Medulla oblongata (tissue), 1 donor: ENCODE measurements at regions not wholly inside any gene's neighbourhood (a gene's known extent, or its start where the extent isn't known, plus 50 kb on each side); places are given as distances from the start of the nearest gene placed in this dataset.
"Not testable (repeated sequence)": the region's sequence is repeated elsewhere in the genome, so short reads cannot be mapped to it uniquely, and the experiment has no call there.

ENCODE experiments used
- DNase-seq: peaks from one replicate; pipeline ENCODE4 v3.0.0-alpha.2; 2015; ENCODE audit errors: extremely low spot score

DNA sequence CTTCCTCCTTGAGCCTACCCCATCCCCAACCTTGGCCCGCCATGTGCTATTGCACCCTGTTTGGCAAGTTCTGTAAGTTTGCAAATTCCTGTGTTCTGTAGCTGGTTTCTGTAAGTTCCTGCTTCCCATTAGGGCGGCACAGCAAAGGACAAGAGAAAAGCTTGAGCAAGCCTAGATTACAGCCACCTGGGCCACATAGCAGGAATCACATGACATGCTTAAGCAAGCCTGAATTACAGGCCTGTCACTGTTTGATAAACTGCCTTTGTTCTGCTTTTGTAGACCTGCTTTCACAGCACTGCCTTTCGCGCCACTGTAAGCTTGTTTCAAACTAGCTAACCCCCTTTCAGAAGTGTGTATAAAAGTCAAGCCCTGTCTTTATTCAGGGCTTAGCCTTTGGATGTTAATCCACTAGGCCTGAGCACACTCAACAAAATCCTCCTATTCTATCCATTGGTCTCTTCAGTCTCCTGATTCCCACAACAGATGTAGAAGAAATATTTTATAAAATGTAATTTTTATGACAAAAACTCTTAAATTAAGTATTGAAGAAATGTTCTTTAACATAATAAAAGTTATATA, 906.8 kb upstream of the NDST4 start:
- no peak for DNase-seq

DNA sequence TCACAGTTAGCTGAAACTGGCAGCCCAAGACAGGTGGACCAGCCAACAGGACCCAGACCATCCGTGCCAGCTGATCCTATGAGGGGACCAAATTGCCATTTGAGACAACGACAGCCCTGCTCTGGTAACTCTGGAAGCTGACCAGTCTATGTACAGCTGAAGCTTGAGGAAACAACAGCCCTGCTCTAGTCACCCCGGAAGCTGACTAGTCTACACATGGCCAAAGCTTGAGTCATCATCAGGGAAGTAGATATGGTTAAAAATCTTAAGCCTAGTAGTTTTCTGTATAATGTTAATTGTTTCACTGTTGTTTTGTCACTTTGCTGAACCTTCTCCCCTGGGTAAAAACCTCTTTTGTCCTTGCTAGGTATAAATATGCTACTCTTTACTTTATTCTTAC, 905.4 kb upstream of the NDST4 start:
- DNase-seq = no peak

DNA sequence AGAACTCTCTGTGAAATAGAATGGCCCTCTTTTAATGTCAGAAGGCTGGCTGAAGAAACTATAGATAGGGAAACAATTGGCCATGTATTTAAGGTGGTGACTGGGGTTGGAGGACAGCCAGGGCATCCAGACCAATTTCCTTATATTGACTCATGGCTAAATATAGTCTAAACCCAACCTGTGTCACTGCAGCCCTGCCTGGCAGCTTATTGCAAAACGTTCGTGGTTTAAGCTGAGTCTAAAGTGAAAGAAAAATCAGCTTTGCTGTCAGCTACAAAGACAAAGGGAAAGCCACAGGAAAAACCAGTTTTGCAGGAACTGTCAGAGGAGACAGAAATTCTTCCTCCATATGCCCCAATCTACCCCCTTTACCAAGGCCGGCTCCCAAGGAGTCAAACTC, 902.8 kb upstream of the NDST4 start:
- DNase-seq = no peak

DNA sequence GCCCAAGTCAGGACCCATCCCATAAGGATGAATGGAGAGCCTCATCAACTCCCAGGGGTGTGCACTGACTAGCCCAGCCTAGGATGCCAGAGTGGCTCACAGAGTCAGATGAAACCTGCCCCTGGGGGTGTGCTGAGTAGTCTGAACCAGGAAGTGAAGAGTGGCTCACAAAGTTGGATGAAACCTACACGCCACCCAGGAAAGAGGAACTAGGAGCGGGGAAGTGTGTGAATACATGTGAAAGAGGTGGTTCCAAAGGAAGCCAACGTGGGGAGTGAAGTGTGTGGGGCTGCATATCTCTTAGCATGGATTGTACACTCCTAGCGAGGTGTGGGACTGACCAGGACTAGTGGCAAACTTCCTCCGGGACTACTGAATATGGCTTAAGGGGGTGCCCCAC, 902.1 kb upstream of the NDST4 start:
- DNase-seq = no peak

DNA sequence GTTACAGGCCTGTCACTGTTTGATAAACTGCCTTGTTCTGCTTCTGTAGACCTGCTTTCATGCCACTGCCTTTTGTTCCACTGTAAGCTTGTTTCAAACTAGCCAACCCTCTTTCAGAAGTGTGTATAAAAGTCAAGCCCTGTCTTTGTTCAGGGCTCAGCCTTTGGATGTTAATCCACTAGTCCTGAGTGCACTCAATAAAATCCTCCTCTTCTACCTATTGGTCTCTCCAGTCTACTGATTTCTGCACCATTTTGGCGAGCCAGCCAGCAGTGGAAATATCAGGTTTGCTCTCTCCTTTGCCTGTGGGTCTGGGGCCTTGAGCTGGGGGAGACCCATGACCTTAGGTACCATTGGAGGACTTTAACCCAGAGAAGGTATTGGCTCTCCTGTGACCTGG, 901.6 kb upstream of the NDST4 start:
- no peak for DNase-seq

DNA sequence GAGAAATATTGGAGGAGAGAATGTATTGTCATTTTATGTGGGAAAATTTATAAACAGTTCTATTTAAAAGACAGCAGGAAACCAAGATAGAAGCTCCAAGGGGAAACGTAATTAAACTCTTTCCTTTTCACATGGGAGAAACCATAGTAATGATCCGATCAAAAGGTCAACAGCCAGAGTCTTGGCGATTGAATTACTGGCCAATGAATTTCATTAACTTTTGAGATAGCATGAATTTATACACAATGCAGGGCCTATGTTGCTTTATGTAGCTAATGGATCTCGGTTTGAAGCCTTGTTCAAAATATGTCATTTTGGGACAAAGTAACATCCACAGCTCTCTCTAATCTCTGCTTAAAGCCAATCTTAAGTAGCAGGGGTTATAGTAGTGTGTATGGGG, 897.5 kb upstream of the NDST4 start:
- no peak for DNase-seq

DNA sequence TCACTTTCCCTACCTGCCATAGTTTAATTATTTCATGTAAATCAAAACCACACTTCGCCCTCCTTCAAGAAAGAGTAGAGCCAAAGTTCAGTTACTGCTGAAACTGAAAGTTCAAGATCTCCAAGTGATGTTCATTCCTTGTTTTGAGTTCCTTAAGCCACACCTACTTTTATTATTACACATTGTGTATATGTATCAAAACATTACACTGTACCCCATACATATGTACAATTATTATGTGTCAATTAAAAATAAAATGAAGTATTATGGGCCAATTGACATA, 892.3 kb upstream of the NDST4 start:
- no peak for DNase-seq

DNA sequence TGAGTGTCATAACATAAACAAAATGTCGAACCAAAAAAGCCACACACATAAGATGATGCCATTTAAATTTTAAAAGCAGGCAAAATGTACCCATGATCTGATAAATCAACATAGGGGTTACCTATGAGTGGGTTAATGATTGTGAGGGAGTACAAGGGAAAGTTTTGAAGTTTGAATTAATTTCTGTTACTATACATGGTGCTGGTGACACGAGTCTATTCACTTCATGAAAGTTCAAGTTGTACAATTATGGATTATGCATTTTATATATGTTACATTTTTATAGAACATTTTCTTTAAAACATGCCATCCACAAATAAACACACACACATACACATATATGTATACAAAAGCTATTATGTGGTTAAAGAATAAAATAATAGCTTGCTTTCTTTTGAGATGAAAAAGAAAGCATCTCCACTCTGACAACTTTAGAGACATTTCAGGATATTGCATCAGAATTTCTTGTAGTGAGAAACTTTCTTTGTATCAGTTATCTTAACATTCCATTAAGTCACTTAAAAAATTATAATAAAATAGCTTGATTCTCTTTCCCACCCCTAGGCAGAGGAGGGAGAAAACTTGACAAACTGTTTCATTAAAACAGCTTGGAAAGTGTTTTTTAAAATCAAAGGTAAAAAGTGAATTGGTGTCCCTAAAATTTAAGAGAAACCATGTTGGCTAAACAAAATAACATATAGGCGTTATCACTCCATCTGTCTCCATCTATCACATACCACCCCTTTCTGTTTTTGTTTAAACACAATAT, 891.8 kb upstream of the NDST4 start:
- no peak for DNase-seq

DNA sequence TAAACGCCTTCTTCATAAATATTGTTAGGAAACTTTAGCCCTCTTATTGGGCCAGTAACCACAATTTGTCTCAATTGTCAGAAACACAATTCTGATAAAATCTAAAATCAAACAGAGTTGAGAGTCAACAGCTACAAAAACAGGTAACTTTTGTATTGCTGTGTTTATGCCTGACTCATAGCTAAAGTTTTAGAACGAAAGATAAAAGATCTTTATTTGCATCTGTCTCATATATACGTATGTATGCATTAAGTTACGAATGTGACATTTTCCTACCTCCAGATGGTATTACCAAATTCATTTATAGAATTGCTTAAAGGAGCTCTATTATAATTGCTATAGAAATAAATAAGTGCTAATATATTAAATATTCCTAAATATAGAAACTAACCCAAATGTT, 887.9 kb upstream of the NDST4 start:
- no peak for DNase-seq

DNA sequence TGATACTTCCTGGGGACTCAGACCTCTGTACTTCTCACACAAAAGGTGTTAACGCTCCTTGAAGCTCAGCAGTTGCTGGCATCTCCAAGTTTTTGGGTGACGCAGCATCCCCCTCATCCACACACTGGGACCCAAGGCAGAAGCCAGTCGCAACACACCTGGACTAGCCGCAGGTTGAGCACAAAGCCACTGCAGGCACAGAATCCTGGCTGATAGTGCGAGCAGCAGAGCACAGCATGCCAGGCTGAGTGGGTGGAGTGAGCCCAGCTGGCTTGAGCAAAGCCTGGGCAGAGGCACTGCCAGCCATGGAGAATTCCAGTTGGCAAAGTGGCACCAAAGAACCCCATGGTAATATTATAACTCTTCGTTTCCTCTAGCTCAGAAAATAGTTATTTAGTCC, 873.2 kb upstream of the NDST4 start:
- DNase-seq = no peak

DNA sequence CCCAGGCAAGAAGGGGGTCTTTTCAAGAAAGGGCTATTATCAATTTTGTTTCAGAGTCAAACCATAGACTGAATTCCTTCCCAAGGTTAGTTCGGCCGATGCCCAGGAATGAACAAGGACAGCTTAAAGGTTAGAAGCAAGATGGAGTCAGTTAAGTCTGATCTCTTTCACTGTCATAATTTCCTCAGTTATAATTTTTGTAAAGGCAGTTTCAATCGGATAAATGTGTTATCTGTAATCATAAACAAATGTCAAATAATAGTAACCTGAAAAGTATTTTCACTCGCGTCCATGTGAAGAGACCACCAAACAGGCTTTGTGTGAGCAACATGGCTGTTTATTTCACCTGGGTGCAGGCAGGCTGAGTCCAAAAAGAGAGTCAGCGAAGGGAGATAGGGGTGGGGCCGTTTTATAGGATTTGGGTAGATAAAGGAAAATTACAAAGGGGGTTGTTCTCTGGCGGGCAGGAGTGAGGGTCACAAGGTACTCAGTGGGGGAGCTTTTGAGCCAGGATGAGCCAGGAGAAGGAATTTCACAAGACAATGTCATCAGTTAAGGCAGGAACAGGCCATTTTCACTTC, 862.1 kb upstream of the NDST4 start:
- not testable (repeated sequence) for DNase-seq

DNA sequence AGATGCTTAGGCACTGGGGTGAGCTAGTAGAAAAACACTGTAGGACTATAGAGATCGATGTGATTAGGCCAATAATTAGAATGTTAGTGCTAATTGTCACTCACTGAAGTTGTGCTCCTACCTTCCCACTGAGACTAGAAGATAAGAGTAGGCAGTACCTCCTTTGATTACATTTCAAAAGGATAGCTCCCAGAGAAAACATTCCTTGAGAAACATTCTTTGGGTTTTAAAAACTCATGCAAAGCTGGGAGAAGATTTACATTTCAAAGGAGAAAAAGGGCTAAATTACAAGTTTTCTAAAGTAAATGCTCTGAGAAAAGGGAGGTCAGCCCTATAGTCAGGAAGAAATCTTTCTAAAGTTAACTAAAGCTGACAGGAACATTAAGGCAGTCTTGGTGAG, 860.3 kb upstream of the NDST4 start:
- no peak for DNase-seq

DNA sequence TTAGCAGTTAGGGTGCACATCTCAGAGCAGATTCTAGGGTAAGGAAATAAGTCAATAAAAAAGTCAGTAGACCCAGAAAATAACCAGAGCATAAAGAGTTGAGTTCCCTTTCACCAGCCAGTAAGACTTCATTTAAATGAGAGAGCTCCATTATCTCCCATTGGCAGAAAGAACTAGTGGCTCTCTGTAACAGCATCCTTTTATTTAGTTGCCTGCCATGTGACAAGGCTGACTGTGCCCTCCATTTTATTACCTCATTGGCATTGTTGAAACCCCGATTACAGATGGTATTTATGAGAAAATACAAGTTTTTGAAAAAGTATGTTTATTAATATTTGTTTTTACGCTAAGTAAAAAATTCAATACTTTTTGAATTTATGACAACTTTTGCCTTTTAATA, 859.5 kb upstream of the NDST4 start:
- DNase-seq = no peak

DNA sequence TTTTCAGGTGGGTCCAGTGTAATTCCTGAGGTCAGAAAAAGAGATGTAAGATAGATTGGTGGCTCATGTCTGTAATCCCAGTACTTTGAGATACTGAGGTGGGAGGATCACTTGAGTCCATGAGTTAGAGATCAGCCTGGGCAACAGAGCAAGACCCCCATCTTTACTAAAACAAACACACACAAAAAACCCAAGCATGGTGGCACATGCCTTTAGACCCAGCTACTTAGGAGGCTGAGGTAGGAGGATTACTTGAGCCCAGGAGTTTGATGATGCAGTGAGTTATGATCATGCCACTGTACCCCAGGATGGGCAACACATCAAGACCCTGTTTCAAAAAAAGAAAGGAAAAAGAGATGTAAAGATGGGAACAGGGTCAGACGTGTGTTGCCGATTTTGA, 857.4 kb upstream of the NDST4 start:
- DNase-seq = no peak

DNA sequence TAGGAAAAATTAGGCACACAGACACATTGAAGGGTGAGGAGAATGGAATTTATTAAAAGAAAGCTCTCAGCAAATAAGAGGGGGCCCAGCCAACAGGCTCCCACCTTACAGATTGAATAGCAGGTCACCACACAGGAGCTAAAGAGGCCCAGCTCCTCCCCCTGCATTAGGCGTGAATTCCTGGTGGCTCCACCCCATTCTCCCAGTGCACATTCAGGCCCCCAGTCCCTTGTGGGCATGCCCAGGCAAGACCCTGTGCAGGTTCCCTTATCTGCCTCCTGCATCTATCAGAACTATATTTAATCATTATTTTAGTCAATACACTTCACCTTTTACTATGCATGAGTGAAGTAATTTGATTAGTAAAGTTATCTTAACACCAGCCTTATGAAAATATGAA, 856.3 kb upstream of the NDST4 start:
- DNase-seq = no peak

DNA sequence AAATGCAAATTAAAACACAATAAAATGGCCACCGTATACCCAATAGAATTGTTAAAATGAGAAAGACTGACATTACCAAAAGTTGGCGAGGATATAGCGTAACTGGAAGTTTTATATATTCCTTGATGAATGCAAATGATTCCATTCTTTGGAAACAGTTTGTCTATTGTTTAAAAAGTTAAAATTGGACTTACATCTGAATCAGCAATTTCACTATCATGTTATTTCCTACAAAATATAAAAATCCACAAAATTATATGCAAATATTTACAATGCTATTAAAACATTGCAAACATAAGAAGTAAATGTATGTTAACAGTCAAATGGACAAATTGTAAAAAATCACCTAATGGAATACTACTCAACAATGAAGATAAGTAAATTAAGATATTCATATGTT, 852.2 kb upstream of the NDST4 start:
- DNase-seq = no peak

DNA sequence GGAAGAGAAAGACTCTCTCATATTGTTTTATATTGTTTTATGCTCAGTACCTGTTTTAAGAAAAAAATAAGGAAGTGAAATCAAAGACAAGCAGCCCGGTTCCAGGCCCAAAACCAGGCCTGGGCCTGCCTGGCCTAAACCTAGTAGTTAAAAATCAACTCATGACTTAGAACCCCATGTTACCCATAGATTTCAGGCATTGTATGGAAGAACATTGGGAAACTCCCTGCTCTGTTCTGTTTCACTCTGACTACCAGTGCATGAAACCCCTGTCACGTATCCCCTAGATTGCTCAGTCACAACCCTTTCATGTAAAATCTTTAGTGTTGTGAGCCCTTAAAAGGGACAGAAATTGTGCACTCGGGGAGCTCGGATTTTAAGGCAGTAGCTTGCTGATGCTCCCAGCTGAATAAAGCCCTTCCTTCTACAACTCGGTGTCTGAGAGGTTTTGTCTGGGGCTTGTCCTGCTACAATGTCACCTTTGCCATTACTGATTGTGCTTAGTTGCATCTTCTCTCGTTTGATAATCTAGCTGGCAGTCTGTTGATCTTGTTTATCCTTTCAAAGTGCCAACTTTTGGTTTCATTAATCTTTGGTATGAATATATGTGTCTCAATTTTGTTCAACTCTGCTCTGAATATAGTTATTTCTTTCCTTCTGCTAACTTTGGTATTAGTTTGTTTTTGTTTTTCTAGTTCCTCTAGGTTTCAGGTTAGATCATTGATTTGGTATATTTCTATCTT, 842.8 kb upstream of the NDST4 start:
- not testable (repeated sequence) for DNase-seq

DNA sequence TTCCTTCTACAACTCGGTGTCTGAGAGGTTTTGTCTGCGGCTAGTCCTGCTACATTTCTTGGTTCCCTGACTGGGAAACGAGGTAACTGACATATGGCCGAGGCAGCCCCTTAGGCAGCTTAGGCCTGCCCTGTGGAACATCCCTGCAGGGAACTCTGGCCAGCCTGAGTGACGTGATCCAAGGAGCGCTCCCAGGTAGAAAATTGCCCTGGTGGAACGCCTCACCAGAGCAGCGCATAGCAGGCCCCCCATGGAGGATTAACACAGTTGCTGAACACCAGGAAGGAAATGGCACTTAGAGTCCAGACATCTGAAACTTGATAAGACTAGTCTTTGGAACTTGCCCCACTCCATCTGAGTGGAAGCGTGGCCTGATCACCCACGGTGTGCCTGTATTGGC, 837.4 kb upstream of the NDST4 start:
- no peak for DNase-seq

DNA sequence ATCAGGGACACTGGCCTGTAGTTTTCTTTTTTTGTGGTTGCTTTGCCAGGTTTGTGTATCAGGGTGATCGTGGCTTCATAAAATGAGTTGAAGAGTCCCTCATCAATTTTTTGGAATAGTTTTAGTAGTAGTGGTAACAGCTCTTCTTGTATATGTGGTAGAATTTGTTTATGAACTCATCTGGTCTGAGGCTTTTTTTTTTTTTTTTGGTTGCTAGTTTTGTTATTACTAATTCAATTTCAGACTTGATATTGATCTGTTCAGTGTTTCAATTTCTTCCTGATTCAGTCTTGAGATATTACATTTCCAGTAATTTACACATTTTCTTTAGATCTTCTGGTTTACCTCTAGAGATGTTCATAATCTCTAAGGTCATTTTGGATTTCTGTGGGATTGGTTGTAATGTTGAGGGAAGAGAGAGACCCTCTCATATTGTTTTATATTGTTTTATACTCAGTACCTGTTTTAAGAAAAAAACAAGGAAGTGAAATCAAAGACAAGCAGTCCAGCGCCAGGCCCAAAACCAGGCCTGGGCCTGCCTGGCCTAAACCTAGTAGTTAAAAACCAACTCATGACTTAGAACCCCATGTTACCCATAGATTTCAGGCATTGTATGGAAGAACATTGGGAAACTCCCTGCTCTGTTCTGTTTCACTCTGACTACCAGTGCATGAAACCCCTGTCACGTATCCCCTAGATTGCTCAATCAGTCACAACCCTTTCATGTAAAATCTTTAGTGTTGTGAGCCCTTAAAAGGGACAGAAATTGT, 836.7 kb upstream of the NDST4 start:
- DNase-seq = not testable (repeated sequence)

DNA sequence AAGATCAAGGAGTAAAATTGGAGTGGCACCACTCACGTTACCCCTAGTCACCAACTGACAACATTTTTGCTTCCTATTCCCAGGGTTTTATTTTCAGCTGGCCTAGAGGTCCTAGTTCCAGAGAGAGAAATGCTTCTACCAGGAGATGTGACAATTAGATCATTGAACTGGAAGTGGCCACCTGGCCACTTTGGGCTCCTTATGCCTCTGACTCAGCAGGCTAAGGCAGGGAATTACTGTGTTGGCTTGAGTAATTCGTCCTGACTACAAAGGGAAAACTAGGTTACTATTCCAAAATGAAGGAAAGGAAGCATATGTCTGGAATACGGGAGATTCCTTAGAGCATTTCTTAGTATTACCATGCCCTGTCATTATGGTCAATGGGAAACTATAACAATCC, 831.6 kb upstream of the NDST4 start:
- no peak for DNase-seq

DNA sequence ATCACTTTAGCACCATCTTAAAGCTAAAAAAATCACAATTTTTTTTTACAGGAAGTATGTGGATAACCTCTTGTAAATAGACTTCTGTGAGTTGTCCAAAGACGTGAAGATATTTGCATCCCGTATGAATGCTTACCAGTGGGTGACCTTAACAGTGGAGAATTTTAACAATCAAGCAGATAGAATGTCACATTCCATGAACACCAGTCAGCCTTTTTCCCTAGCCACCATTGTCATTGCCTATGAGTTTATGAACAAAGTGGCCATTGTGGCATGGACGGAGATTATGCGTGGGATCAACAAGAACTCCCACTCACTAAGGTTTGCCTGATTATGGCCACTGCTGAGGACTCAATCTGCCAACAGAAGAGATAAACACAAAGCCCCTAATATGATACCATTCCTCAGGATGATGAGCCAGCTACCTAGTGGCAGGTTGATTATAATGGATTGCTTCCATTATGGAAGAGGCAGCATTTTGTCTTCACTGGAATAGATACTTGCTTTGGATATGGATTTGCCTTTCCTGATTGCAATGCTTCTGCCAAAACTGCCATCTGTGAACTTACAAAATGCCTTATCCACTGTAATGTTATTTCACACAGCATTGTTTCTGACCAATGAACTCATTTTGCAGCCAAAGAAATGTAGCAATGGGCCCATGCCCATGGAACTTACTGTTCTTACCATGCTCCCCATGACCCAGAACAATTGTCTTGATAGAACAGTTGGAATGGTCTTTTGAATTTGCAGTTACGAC, 830.9 kb upstream of the NDST4 start:
- no peak for DNase-seq
